ENCODE measurements at regions not wholly inside any gene's neighbourhood (a gene's known extent, or its start where the extent isn't known, plus 50 kb on each side); places are given as distances from the start of the nearest gene placed in this dataset.

GRCh38 chr1:218847089-218847768 lies 326.4 kb upstream of the LYPLAL1 start:
- BruUV-seq (replicated peaks), result no TSS peak
- Mint-ChIP-seq H3K27ac (ENCODE audit: unreplicated experiment) (no peak overlapping the region), H3K27me3 (ENCODE audit: unreplicated experiment) (no peaks in the 10 kb centered on the region), H3K36me3 (ENCODE audit: insufficient read depth, unreplicated experiment) (no peaks in the 10 kb centered on the region), H3K9me3 (ENCODE audit: low read depth, unreplicated experiment) (peaks cover 2% of the 10 kb centered on the region), H3K4me3 (ENCODE audit: low read depth, unreplicated experiment) (no peak overlapping the region), H3K4me1 (ENCODE audit: low read depth, unreplicated experiment) (peaks cover 11% of the 10 kb centered on the region)
- DNase-seq, result no peak
- no peak for TF ChIP-seq CTCF (IDR thresholded peaks at IDR 0.05; ENCODE audit: unreplicated experiment)
- CTCF ChIA-PET, result no interaction called here
- intact Hi-C loops (cut with micrococcal nuclease; ENCODE audit: unreplicated experiment), result no loop called here

GRCh38 chr1:218848009-218848408 lies 325.7 kb upstream of the LYPLAL1 start:
- intact Hi-C loops (cut with micrococcal nuclease; ENCODE audit: unreplicated experiment), result no loop called here
- CTCF ChIA-PET, result no interaction called here

GRCh38 chr1:218850367-218850766 lies 323.3 kb upstream of the LYPLAL1 start:
- BruUV-seq (replicated peaks), result no TSS peak
- DNase-seq, result no peak
- Mint-ChIP-seq H3K4me3 (ENCODE audit: low read depth, unreplicated experiment) (no peak overlapping the region), H3K27me3 (ENCODE audit: unreplicated experiment) (no peaks in the 10 kb centered on the region), H3K4me1 (ENCODE audit: low read depth, unreplicated experiment) (peaks cover 11% of the 10 kb centered on the region), H3K27ac (ENCODE audit: unreplicated experiment) (no peak overlapping the region), H3K36me3 (ENCODE audit: insufficient read depth, unreplicated experiment) (no peaks in the 10 kb centered on the region), H3K9me3 (ENCODE audit: low read depth, unreplicated experiment) (peaks cover 2% of the 10 kb centered on the region)
- CTCF ChIA-PET, result no interaction called here
- intact Hi-C loops (cut with micrococcal nuclease; ENCODE audit: unreplicated experiment), result no loop called here
- no peak for TF ChIP-seq CTCF (IDR thresholded peaks at IDR 0.05; ENCODE audit: unreplicated experiment)

More at GRCh38 chr1:218848009-218848408, 325.7 kb upstream of the LYPLAL1 start:
- peaks cover 2% of the 10 kb centered on the region for H3K9me3 Mint-ChIP-seq (ENCODE audit: low read depth, unreplicated experiment)
- no peaks in the 10 kb centered on the region for H3K36me3 Mint-ChIP-seq (ENCODE audit: insufficient read depth, unreplicated experiment)
- no peak overlapping the region for H3K27ac Mint-ChIP-seq (ENCODE audit: unreplicated experiment)
- no peak for TF ChIP-seq CTCF (IDR thresholded peaks at IDR 0.05; ENCODE audit: unreplicated experiment)
- H3K4me1 Mint-ChIP-seq (ENCODE audit: low read depth, unreplicated experiment), result peaks cover 11% of the 10 kb centered on the region
- no peaks in the 10 kb centered on the region for H3K27me3 Mint-ChIP-seq (ENCODE audit: unreplicated experiment)
- BruUV-seq (replicated peaks), result no TSS peak
- H3K4me3 Mint-ChIP-seq (ENCODE audit: low read depth, unreplicated experiment), result no peak overlapping the region
- DNase-seq, result no peak

GRCh38 chr1:218851586-218851985 lies 322.1 kb upstream of the LYPLAL1 start:
- TF ChIP-seq CTCF (IDR thresholded peaks at IDR 0.05; ENCODE audit: unreplicated experiment), result no peak
- Mint-ChIP-seq H3K9me3 (ENCODE audit: low read depth, unreplicated experiment) (peaks cover 1% of the 10 kb centered on the region), H3K27ac (ENCODE audit: unreplicated experiment) (no peak overlapping the region), H3K4me1 (ENCODE audit: low read depth, unreplicated experiment) (peaks cover 14% of the 10 kb centered on the region), H3K27me3 (ENCODE audit: unreplicated experiment) (no peaks in the 10 kb centered on the region), H3K4me3 (ENCODE audit: low read depth, unreplicated experiment) (no peak overlapping the region), H3K36me3 (ENCODE audit: insufficient read depth, unreplicated experiment) (no peaks in the 10 kb centered on the region)
- no TSS peak for BruUV-seq (replicated peaks)
- CTCF ChIA-PET, result no interaction called here
- DNase-seq, result no peak
- intact Hi-C loops (cut with micrococcal nuclease; ENCODE audit: unreplicated experiment), result no loop called here
